A549 (cell line): ENCODE measurements at regions not wholly inside any gene's neighbourhood (a gene's known extent, or its start where the extent isn't known, plus 50 kb on each side); places are given as distances from the start of the nearest gene placed in this dataset.

Experiments
- CTCF ChIP-seq: fragments of >200 bp; sonication (Bioruptor Twin); formaldehyde crosslinking; IDR thresholded peaks from 3 replicates; pipeline ENCODE4 v1.5.1; 2016
- RNF2 ChIP-seq: fragments of 200-600 bp; sonication (generic); IDR thresholded peaks from 2 replicates; pipeline ENCODE4 v1.6.1; 2016; ENCODE audit warnings: low read depth, mild to moderate bottlenecking, antibody characterized with exemption, moderate library complexity, borderline replicate concordance

GRCh38 chr3:168828536-168828935, 732.8 kb upstream of the GOLIM4 start:
- TF ChIP-seq CTCF, result no peak
- no peak for TF ChIP-seq RNF2
